ENCODE measurements at regions not wholly inside any gene's neighbourhood (a gene's known extent, or its start where the extent isn't known, plus 50 kb on each side); places are given as distances from the start of the nearest gene placed in this dataset.
A peak's percentile ranks its signal among the peaks of the same experiment; 100 is the strongest.

- WGBS, 2 experiments (ENCODE audit: extremely low coverage in 2 of 2, insufficient read length in 1 of 2): no CpG with 5 or more reads among the region's 2 CpGs
- H3K79me1 ChIP-seq (ENCODE audit: low read depth in 1 of 2, low read length in 2 of 2): no peaks in the 10 kb centered on the region
- peak; percentile 44; the same call in 1 of the 2 replicates for ATAC-seq (ENCODE audit: low read depth)
- H2BK120ac ChIP-seq (ENCODE audit: low read depth, low read length): 0 out of 2 replicates have a peak overlapping the region, but pooled peaks have one; percentile 2
- H2AK9ac ChIP-seq (replicated peaks; ENCODE audit: low read depth, low read length, poor library complexity): no peak overlapping the region
- no peak overlapping the region for H3K4me3 ChIP-seq (ENCODE audit: insufficient read depth, low read depth, low read length)
- H4K20me1 ChIP-seq (ENCODE audit: insufficient read depth, low read length): no peaks in the 10 kb centered on the region
- H3K4me2 ChIP-seq (ENCODE audit: low read depth, low read length): no peak overlapping the region
- ChIA-PET POLR2A (ENCODE audit: unreplicated experiment) (no interaction called here), CTCF (no interaction called here)
- H3K23ac ChIP-seq (ENCODE audit: low read depth, low read length): no peak overlapping the region
- H3K9me1 ChIP-seq (ENCODE audit: insufficient read depth, low read length): no peaks in the 10 kb centered on the region
- intact Hi-C loops (cut with micrococcal nuclease) (no loop called here), in situ Hi-C loops (cut with MboI; ENCODE audit: low sequenced_read_pairs) (no loop called here), dilution Hi-C loops (cut with HindIII; ENCODE audit: low sequenced_read_pairs, unreplicated experiment) (no loop called here)
- H2BK20ac ChIP-seq (ENCODE audit: low read depth, low read length): no peak overlapping the region
- no peak overlapping the region for H2BK15ac ChIP-seq (ENCODE audit: low read depth, low read length)
- no peak overlapping the region for H3K4ac ChIP-seq (ENCODE audit: low read depth, low read length)
- H3K18ac ChIP-seq (ENCODE audit: low read depth, low read length): no peak overlapping the region
- no peak overlapping the region for H3K14ac ChIP-seq (replicated peaks; ENCODE audit: low read depth, low read length)
- no TSS peak for BruUV-seq (replicated peaks)
- H3K9ac ChIP-seq (ENCODE audit: low read depth, low read length): no peak overlapping the region
- H3K27ac ChIP-seq (ENCODE audit: insufficient read depth, low read length): no peak overlapping the region
- no peaks in the 10 kb centered on the region for H3K9me3 ChIP-seq (ENCODE audit: control insufficient read depth, insufficient read depth, low read length)
- peak overlapping the region in 1 of 2 experiments; percentile 23; a peak in 1 of 4 replicates for H4K8ac ChIP-seq (ENCODE audit: low read depth in 2 of 2, low read length in 2 of 2)
- no peak for TF ChIP-seq MAFK (IDR thresholded peaks at IDR 0.05; ENCODE audit: low read depth, low read length)
- TF ChIP-seq POLR2A (IDR thresholded peaks at IDR 0.05; ENCODE audit: low read depth, low read length): no peak
- TF ChIP-seq, protein P1, sequence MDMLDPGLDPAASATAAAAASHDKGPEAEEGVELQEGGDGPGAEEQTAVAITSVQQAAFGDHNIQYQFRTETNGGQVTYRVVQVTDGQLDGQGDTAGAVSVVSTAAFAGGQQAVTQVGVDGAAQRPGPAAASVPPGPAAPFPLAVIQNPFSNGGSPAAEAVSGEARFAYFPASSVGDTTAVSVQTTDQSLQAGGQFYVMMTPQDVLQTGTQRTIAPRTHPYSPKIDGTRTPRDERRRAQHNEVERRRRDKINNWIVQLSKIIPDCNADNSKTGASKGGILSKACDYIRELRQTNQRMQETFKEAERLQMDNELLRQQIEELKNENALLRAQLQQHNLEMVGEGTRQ (IDR thresholded peaks at IDR 0.05; ENCODE audit: low read depth, low read length): no peak
- no peak for TF ChIP-seq CEBPB (IDR thresholded peaks at IDR 0.05; ENCODE audit: low read depth, low read length)
- TF ChIP-seq RCOR1 (IDR thresholded peaks at IDR 0.05; ENCODE audit: insufficient replicate concordance, low read length): no peak
- no peak for TF ChIP-seq FOS (IDR thresholded peaks at IDR 0.05; ENCODE audit: low read depth, low read length)
- no peak for TF ChIP-seq BHLHE40 (IDR thresholded peaks at IDR 0.05; ENCODE audit: low read depth, low read length)
- TF ChIP-seq RAD21 (IDR thresholded peaks at IDR 0.05; ENCODE audit: low read length): no peak
- TF ChIP-seq, protein P2, sequence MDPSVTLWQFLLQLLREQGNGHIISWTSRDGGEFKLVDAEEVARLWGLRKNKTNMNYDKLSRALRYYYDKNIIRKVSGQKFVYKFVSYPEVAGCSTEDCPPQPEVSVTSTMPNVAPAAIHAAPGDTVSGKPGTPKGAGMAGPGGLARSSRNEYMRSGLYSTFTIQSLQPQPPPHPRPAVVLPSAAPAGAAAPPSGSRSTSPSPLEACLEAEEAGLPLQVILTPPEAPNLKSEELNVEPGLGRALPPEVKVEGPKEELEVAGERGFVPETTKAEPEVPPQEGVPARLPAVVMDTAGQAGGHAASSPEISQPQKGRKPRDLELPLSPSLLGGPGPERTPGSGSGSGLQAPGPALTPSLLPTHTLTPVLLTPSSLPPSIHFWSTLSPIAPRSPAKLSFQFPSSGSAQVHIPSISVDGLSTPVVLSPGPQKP (IDR thresholded peaks at IDR 0.05; ENCODE audit: borderline replicate concordance, low read depth, low read length): no peak
- TF ChIP-seq MXI1 (IDR thresholded peaks at IDR 0.05; ENCODE audit: borderline replicate concordance, low read depth, low read length): no peak
- TF ChIP-seq NFE2L2 (IDR thresholded peaks at IDR 0.05; ENCODE audit: low read depth, low read length): no peak
- no peak for TF ChIP-seq MAZ (IDR thresholded peaks at IDR 0.05; ENCODE audit: borderline replicate concordance, low read depth, low read length)
- no peak overlapping the region for H2AK5ac ChIP-seq (ENCODE audit: low read depth, low read length)
- H3K56ac ChIP-seq (ENCODE audit: extremely low read depth, insufficient read depth, low read length): no peak overlapping the region
- H4K91ac ChIP-seq (ENCODE audit: insufficient read depth, low read depth, low read length): no peak overlapping the region
- DNase-seq: peak; percentile 55
- no peaks in the 10 kb centered on the region for H3K36me3 ChIP-seq (ENCODE audit: control insufficient read depth, insufficient read depth, low read length)
- H3K4me1 ChIP-seq (ENCODE audit: control insufficient read depth, insufficient read depth, low read length): peaks cover 2% of the 10 kb centered on the region
- H2BK5ac ChIP-seq (ENCODE audit: low read depth, low read length, poor library complexity, severe bottlenecking): peak overlapping the region; percentile 81
- H4K5ac ChIP-seq (ENCODE audit: low read depth, low read length): no peak overlapping the region
- no peak overlapping the region for H2AFZ ChIP-seq (replicated peaks; ENCODE audit: low read length, poor library complexity)
- no peaks in the 10 kb centered on the region for H3K27me3 ChIP-seq (ENCODE audit: control insufficient read depth, insufficient read depth, low read length)
These were observed 52.1 kb upstream of the P3H2 start for GRCh38 chr3:190172751-190173150.
